ENCODE measurements at regions not wholly inside any gene's neighbourhood (a gene's known extent, or its start where the extent isn't known, plus 50 kb on each side); places are given as distances from the start of the nearest gene placed in this dataset.

DNA sequence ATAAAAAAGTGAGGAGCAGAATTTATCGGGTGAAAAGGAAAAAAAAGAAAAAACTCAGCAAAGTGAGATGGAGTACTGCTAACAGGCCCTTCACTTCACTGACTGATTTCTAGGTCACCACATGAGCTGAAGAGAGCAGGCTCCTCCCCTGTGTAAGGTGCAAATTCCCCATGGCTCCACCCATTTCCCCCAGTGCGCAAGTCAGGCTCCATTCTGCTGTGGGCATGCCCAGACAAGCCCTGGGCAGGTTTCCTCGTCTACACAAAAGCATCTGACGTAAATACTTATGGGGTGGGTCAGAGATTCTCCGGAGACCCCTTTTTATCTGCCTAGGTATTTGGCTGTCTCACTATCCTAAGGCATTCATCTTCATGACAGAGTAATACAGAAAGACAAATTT lies 157.9 kb downstream of the MAGEB5 start:
- H3K4me3 ChIP-seq (ENCODE audit: low read length) = no peak overlapping the region
- TF ChIP-seq, protein P1, sequence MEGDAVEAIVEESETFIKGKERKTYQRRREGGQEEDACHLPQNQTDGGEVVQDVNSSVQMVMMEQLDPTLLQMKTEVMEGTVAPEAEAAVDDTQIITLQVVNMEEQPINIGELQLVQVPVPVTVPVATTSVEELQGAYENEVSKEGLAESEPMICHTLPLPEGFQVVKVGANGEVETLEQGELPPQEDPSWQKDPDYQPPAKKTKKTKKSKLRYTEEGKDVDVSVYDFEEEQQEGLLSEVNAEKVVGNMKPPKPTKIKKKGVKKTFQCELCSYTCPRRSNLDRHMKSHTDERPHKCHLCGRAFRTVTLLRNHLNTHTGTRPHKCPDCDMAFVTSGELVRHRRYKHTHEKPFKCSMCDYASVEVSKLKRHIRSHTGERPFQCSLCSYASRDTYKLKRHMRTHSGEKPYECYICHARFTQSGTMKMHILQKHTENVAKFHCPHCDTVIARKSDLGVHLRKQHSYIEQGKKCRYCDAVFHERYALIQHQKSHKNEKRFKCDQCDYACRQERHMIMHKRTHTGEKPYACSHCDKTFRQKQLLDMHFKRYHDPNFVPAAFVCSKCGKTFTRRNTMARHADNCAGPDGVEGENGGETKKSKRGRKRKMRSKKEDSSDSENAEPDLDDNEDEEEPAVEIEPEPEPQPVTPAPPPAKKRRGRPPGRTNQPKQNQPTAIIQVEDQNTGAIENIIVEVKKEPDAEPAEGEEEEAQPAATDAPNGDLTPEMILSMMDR (conservative IDR thresholded peaks at IDR 0.05) = no peak
- no peak for DNase-seq
- H3K9ac ChIP-seq (ENCODE audit: extremely low read depth, low read length, poor library complexity, severe bottlenecking) = no peak overlapping the region
- H3K4me1 ChIP-seq (ENCODE audit: control insufficient read depth, insufficient read depth, low read length) = no peaks in the 10 kb centered on the region
- no peak overlapping the region for H3K4me3 Mint-ChIP-seq
- peaks cover 67% of the 10 kb centered on the region for H3K9me3 Mint-ChIP-seq
- no peak overlapping the region for H3K27ac ChIP-seq (ENCODE audit: low read depth, low read length)
- H3K9me3 ChIP-seq (ENCODE audit: control insufficient read depth, low read length) = peaks cover 25% of the 10 kb centered on the region
- 94% methylated on average over 5 of the region's 5 CpGs; no CpG with 5 or more reads in 1 of the 2 experiments for WGBS, 2 experiments (ENCODE audit: insufficient coverage in 1 of 2, insufficient read length in 1 of 2)
- H3K36me3 ChIP-seq (ENCODE audit: control insufficient read depth, insufficient read depth, low read length) = no peaks in the 10 kb centered on the region
- peaks cover 17% of the 10 kb centered on the region for H3K36me3 Mint-ChIP-seq (ENCODE audit: low read depth)
- H3K27me3 Mint-ChIP-seq (ENCODE audit: insufficient read depth) = no peaks in the 10 kb centered on the region
- no peak overlapping the region for H3K27ac Mint-ChIP-seq
- H3K27me3 ChIP-seq (ENCODE audit: control insufficient read depth, insufficient read depth, low read length, poor library complexity, severe bottlenecking) = no peaks in the 10 kb centered on the region
- H3K4me1 Mint-ChIP-seq = peaks cover 7% of the 10 kb centered on the region

DNA sequence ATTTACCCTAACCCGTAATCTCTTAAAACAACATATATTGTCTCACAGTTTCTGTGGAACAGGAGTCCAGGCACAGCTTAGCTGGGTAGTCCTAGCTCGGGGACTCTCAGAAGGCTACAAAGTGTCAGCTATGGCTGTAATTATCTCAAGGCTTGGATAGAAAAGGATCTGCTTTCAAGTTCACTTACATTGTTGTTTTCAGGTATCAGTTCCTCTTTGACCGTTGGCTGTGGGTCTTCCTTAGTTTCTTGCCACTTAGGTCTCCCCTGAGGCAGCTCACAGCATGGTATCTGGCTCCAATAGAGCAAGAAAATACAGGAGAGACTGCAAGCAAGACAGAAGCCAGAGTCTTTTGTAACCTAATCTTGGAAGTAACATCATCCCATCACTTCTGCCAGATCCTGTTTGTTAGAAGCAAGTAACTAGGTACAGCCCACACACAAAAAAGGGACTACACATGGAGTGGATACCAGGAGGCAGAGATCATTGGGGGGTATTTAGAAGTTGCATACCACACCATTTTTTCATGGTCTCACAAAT lies 137.0 kb downstream of the MAGEB5 start:
- WGBS, 2 experiments (ENCODE audit: insufficient coverage in 1 of 2, insufficient read length in 1 of 2) = 84% methylated on average over 3 of the region's 3 CpGs; no CpG with 5 or more reads in 1 of the 2 experiments
- H3K27ac Mint-ChIP-seq = no peak overlapping the region
- peaks cover 24% of the 10 kb centered on the region for H3K36me3 Mint-ChIP-seq (ENCODE audit: low read depth)
- peaks cover 44% of the 10 kb centered on the region for H3K9me3 Mint-ChIP-seq
- Histone ChIP-seq H3K9me3 (ENCODE audit: control insufficient read depth, low read length) (no peaks in the 10 kb centered on the region), H3K4me1 (ENCODE audit: control insufficient read depth, insufficient read depth, low read length) (no peaks in the 10 kb centered on the region), H3K36me3 (ENCODE audit: control insufficient read depth, insufficient read depth, low read length) (no peaks in the 10 kb centered on the region), H3K4me3 (ENCODE audit: low read length) (no peak overlapping the region), H3K27ac (ENCODE audit: low read depth, low read length) (no peak overlapping the region), H3K9ac (ENCODE audit: extremely low read depth, low read length, poor library complexity, severe bottlenecking) (no peak overlapping the region), H3K27me3 (ENCODE audit: control insufficient read depth, insufficient read depth, low read length, poor library complexity, severe bottlenecking) (no peaks in the 10 kb centered on the region)
- H3K4me3 Mint-ChIP-seq = no peak overlapping the region
- H3K27me3 Mint-ChIP-seq (ENCODE audit: insufficient read depth) = no peaks in the 10 kb centered on the region
- no peak for DNase-seq
- TF ChIP-seq, protein P1 (conservative IDR thresholded peaks at IDR 0.05) = no peak
- peaks cover 2% of the 10 kb centered on the region for H3K4me1 Mint-ChIP-seq

DNA sequence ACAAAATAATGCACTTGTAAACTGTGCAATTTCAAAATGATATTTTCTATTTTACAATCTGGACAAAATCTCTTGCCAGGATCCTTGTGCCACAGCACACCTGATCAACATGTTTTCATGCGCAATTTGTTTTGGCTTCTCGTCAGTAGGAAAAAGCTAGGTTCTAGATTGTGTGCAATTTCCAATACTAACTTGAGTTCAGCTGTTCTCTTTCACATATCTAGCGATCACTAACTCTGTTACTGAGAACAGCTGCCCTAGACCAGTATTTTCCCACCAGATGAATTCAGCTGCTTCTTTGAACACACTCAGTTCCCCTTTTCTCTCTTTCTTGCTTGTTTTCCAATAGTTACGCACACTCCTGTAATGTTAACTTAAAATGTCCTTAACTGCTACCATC lies 131.2 kb downstream of the MAGEB5 start:
- TF ChIP-seq, protein P1 (conservative IDR thresholded peaks at IDR 0.05) = no peak
- Mint-ChIP-seq H3K9me3 (peaks cover 62% of the 10 kb centered on the region), H3K4me3 (no peak overlapping the region), H3K4me1 (no peaks in the 10 kb centered on the region), H3K27me3 (ENCODE audit: insufficient read depth) (no peaks in the 10 kb centered on the region), H3K36me3 (ENCODE audit: low read depth) (peaks cover 15% of the 10 kb centered on the region), H3K27ac (no peak overlapping the region)
- no peak overlapping the region for H3K4me3 ChIP-seq (ENCODE audit: low read length)
- no peak overlapping the region for H3K9ac ChIP-seq (ENCODE audit: extremely low read depth, low read length, poor library complexity, severe bottlenecking)
- no peak for DNase-seq
- H3K27ac ChIP-seq (ENCODE audit: low read depth, low read length) = no peak overlapping the region
- 95 to 96% methylated on average over 4 of the region's 4 CpGs for WGBS, 2 experiments (ENCODE audit: insufficient coverage in 1 of 2, insufficient read length in 1 of 2)
- no peaks in the 10 kb centered on the region for H3K4me1 ChIP-seq (ENCODE audit: control insufficient read depth, insufficient read depth, low read length)
- H3K27me3 ChIP-seq (ENCODE audit: control insufficient read depth, insufficient read depth, low read length, poor library complexity, severe bottlenecking) = no peaks in the 10 kb centered on the region
- no peaks in the 10 kb centered on the region for H3K36me3 ChIP-seq (ENCODE audit: control insufficient read depth, insufficient read depth, low read length)
- H3K9me3 ChIP-seq (ENCODE audit: control insufficient read depth, low read length) = peaks cover 22% of the 10 kb centered on the region

All from endodermal cell (in vitro differentiated cells).